ENCODE measurements at regions not wholly inside any gene's neighbourhood (a gene's known extent, or its start where the extent isn't known, plus 50 kb on each side); places are given as distances from the start of the nearest gene placed in this dataset.

DNA sequence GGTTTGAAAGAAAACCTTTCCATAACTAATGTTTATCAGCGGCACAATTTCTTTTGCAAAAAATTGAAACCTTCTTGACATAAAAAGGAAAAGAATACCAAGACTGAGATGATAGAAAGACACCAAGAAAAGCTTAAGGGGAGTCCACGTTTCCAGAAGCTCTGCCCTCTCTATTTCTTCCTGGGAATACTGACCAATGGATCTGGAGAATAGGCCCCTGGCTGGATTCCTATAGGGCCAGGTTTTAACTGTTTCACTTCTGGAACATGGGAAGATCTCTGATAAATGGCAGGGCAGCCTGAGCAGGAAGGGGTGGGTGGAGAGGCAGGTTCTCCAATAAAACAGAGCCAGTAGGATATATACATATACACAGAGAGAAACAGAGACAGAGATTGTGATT is 413.4 kb upstream of the JARID2 start:
- no peak for DNase-seq

DNA sequence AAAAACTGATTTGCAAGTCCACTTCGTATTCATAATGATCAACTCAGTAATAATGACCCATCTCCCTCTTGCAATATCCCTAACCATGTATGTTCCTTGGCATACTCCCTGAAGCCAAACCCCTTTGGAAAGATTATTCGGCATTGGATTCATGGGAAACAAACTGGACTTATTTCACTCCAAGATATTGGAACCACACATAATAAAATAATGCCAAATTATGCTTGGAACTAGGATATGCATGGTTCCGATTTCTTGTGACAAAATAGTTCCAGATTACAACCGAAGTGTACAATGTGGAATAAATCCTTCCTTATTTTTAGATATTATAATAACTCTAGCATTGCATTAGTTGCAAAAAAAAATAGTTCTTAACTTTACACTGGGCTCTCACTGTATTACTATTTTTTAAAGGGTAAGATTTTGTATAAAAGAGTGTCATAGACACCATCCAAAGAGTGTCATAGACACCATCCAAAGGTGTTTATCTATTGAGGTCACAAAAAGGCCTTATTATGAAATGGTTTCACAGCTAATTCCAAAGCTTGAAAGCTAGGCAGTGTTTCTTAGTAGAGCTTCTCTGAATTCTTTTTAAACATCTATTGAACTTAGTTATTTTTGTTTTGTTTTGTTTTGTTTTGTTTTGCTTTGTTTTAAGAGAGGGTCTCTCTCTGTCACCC is 410.9 kb upstream of the JARID2 start:
- no peak for DNase-seq

- DNase-seq, result no peak
Measured at GRCh38 chr6:14837435-14837834, 408.4 kb upstream of the JARID2 start.

DNA sequence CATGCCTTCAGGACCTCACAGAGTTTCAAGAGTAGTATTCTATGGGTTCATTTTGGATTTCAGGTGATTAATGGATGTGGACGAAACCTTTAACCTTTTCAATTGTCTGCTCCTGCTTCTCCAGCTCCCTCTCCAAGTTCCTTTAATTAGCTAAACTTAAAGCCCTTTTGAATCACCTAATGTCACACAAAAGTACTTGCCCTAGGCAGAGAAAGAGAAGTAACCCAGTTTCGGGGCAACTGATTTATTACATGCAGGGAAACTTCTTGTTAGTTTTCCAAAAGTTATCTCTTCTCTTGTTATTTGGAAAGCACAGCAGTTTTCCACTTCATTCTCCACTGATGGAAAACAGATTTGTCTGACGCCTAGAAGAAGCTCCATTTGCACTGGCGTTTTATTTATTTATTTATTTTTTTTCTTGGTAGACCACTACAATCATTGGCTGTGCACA is 407.7 kb upstream of the JARID2 start:
- no peak for DNase-seq

- no peak for DNase-seq
Measured at GRCh38 chr6:14841901-14842421, 403.9 kb upstream of the JARID2 start.

- DNase-seq, result no peak
Measured at GRCh38 chr6:14844411-14844810, 401.5 kb upstream of the JARID2 start.

- no peak for DNase-seq
Measured at GRCh38 chr6:14848019-14848418, 397.9 kb upstream of the JARID2 start.

DNA sequence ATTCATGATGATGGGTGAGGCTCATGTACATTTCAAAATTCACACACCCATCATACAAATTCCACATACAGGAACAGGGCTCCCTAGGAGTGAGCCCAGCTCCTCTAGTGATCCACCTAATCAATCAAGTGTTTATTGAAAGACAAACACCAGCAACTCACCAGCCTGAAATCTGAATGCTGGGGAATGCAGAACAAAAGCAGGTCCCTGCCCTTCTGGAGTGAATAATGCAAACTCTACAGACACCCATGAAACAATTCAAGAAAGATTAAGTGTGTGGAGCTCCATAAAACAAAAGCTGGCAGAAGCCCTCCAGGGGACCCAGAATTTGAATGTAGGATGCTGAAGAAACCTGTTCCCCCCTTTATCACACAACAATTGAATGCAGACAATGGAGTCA is 396.7 kb upstream of the JARID2 start:
- DNase-seq, result no peak

DNA sequence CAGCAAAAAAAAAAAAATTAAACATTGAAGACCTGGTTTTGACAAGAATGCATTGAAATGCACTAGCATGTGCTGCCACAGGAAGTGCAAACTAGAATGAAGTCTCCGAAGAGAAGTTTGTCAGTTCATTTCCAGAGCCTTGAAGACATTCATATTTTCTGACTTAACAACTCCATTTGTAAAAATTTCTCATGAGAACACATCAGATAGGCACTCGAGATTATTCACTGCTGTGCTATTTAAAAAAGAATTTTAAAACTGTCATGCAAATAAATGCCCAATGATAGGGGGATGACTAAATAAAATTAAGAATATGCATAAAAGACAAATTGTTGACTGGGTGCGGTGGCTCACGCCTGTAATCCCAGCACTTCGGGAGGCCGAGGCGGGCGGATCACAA is 394.6 kb upstream of the JARID2 start:
- DNase-seq, result no peak

DNA sequence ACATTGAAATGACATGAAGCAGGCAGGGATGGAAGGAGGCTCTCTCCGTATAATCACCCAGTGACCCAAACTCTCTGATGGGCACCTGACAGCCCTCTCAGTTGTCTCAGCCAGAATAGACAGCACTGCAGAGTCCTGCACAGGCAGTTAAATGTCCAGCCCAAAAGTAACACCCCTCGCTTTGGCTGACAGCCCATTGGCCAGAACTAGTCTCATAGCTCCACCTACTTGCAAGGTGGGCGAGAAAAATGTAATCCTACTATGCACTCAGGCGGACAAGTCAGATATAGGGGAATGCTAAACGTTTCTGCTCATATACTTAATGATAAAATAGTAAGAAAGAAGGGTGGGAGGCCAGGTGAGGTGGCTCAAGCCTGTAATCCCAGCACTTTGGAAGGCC is 393.5 kb upstream of the JARID2 start:
- no peak for DNase-seq

DNA sequence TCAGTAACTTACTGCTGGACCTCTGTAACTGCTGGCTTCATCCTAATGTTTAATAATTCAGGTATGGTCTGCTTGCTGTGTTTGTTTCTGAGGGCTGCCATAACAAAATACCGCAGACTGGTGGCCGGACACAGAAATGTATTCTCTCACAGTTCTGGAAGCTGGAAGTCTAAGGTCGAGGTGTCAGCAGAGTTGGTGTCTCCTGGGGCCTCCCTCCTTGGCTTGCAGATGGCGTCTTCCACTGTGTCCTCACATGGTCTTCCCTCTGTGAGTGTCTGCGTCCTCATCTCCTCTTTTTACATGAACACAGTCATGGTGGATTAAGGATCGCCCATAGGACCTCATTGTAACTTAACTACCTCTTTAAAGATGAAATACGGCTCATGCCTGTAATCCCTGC is 389.7 kb upstream of the JARID2 start:
- DNase-seq, result no peak

- no peak for DNase-seq
Measured at GRCh38 chr6:14857001-14857400, 388.9 kb upstream of the JARID2 start.

DNA sequence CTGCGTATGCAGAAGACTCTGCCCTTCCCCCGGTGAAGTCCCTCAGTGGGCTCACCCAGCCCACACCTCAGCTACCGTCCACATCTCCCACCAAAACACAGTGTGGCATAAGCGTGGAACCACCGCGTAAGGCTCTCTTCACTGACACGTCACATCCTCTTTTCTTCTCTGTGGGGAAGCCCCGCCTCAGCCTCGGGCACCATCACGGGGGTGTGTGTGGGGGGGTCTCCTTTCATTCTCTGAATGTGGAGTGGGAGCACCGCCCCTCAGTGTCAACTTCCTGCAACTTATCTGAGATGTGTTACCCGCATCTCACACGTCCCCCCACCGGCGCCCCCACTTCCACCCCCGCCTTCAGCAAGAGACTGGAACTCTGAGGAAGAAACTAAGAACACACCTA is 388.4 kb upstream of the JARID2 start:
- DNase-seq, result peak; percentile 71

DNA sequence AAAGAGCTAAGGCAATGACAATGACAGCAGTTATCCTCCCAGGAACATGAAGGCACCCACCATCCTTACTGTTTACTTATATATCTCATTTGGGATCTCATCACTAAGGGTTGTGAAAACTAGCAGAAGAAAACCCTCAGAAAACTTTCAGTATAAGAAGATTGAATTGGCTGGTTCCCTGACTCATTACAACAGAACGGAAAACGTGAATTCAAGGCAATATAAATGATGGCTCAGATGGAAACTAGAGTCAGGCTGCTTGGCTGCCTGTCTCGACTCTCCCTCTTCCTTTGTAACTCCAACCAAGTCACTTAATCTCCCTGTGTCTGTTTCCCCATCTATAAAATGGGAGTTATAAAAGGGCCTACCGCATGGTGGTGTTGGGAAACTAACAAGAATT is 387.1 kb upstream of the JARID2 start:
- no peak for DNase-seq

DNA sequence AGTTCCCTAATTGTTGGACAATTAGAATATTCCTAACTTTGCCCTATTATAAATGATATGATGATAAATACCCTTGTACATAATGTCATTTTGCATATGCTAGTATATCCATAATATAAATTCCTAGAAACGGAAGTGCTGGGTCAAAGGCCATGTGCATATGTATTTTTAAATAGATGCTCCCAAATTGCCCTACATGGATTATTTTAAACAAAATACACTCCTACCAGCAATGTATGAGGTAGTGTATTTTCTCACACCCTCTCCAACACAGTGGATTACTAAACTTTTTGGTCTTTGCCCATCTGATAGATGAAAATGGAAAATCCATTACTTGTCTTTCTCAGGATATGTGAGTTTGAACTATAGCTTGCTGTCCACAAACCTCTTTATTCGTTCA is 385.1 kb upstream of the JARID2 start:
- no peak for DNase-seq

DNA sequence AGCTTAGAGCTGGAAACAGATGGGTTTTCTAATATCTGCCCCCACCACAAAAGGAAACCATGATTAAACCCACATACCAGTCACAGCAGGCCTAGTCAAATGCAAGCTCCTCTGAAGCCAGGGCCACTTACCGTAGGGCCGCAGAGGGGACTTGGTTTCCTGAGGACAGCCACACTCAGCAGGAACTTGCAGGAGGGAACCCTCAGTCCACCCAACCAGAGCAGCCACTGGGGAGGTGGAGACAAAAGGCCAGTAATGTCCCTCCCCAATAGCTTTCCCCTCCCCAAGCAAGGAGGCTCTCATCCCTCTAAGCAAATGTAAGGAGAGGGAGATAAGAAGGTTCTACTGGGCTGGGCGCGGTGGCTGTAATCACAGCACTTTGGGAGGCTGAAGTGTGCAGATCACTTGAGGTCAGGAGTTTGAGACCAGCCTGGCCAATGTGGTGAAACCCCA is 384.4 kb upstream of the JARID2 start:
- no peak for DNase-seq

GRCh38 chr6:14862845-14863244 is 383.0 kb upstream of the JARID2 start:
- DNase-seq, result no peak

DNA sequence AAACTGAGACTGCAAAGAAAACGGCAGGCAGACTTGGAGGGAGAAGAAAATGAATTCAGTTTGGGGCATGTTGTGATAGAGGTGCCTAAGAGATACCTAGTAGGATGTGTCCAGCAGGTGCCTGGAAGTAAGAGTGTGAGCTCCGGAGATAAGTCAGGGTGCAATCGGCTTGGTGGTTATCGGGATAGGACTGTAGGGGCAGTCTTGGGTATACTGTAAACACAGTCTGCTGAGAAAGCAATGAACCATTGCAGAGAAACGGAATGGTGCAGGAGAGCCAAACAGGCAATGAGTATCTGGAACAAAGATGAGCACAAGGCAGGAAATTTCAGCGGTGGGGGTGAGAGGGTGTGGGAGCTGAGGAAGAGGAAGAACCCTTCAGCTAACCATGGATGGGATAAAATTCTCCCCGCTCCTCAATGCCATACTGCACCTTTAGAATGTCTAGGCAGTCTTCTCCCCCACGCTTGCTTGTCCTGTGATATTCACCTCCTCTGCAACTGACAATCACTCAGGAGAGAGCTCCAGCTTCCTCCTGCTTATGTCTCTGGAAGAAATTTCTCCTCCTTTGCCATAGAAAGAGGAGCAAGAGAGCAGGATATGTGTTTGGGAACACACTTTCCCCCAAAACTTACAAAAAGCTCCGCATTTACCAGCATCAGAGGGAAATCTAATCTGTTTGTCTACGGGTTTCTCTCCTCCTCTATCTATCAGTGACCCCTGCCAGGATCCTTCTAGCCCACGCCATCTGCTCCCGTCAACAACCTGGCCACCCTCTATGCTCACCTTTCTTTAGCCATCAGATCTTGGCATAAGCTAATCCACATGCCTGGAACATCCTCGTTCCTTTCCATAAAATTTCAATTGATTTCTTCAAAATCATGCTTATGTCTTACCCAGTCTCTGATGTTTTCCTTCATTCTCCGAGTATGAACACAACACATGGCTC is 381.7 kb upstream of the JARID2 start:
- no peak for DNase-seq

GRCh38 chr6:14865531-14866100 is 380.3 kb upstream of the JARID2 start:
- no peak for DNase-seq

DNA sequence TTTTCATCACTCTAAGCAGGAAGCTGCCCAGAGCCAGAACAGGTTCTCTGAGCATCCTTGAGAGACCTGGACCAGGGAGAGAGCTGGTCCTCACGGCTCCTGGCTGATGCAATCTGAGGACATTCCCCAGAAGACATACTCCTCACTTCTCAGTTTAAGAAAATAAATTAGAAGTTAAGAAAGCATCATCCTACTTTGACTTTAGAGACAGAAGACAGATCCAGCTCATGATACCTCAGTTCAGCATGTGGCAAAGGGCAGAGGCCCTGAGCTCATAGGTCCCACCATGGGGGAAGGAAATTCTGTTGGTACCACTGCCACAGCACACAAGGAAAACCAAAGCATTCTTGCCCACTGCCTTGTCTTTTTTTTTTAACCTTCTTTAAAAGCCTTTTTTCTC is 378.1 kb upstream of the JARID2 start:
- no peak for DNase-seq

DNA sequence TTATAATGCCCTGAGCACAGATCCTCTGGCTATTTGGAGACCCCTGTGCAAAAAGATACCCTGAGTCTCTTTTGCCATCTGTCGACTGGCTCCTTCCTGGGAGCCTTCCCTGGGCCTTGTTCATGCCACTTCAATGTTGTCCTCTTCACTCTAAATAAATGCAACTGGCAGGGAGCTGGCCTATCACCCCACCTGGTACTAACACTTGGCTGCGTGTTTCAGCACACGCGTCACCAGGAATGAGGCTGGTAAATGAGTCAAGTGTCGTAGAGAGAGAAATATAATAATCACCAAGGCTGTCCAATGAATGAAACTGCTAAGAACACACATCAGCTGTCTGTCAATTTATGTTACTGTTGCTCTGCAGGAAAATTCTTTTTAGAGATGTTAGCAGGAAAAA is 374.6 kb upstream of the JARID2 start:
- DNase-seq, result no peak

DNA sequence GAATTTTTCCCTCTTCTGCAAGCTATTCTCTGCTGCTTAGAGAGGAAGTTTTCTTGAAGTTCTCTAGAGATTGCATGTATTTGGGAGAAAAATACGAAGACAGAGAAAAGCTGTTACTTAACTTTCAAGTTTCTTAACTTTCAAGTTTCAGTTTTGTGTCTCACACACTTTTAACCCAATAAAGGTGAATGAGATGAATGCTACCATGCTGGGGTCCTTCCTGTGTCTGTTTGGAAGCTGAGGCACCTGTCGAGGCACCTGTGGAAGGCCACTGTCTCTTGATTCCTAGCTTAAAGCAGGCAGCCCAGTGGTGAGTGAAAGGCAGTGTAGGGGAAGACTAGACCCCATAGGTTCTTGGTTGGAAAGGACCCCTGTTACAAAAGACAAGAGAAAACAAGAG is 372.8 kb upstream of the JARID2 start:
- DNase-seq, result no peak

GRCh38 chr6:14873781-14874441 is 372.0 kb upstream of the JARID2 start:
- DNase-seq, result no peak
